Vagina (tissue), 2 donors: ENCODE measurements at regions not wholly inside any gene's neighbourhood (a gene's known extent, or its start where the extent isn't known, plus 50 kb on each side); places are given as distances from the start of the nearest gene placed in this dataset.
"Not testable (repeated sequence)": the region's sequence is repeated elsewhere in the genome, so short reads cannot be mapped to it uniquely, and the experiment has no call there.

ENCODE experiments used
- DNase-seq, 2 donors: peaks; one replicate each; pipeline ENCODE4 v3.0.0-alpha.2; 2017; ENCODE audit errors: extremely low spot score in 2 of 2
- H3K27ac ChIP-seq: fragments of 200-600 bp; sonication (generic); one replicate; pipeline ENCODE4 v1.5.1; 2019
- H3K27me3 ChIP-seq: fragments of 200-600 bp; sonication (generic); one replicate; pipeline ENCODE4 v1.5.1; 2019
- H3K36me3 ChIP-seq, 2 donors: fragments of 200-600 bp; sonication (generic); one replicate each; pipeline ENCODE4 v1.5.1; 2017 to 2019
- H3K4me1 ChIP-seq: fragments of 200-600 bp; sonication (generic); one replicate; pipeline ENCODE4 v1.5.1; 2019
- H3K4me3 ChIP-seq, 2 donors: fragments of 200-600 bp; sonication (generic); 1 replicate in 1 of 2; 2 replicates in 1 of 2; pipeline ENCODE4 v1.5.1; 2016 to 2019
- H3K9me3 ChIP-seq: fragments of 200-600 bp; sonication (generic); one replicate; pipeline ENCODE4 v1.5.1; 2019
- CTCF ChIP-seq, 3 experiments: fragments of 450-650 bp in 2 of 3; fragments of 200-600 bp in 1 of 3; sonication (generic) in 1 of 3; IDR thresholded peaks; one replicate each; pipeline ENCODE4 v1.5.1; 2017 to 2019; ENCODE audit warnings: antibody characterized with exemption in 3 of 3, mild to moderate bottlenecking in 2 of 3, moderate library complexity in 2 of 3
- POLR2A ChIP-seq, 2 donors: fragments of 450-650 bp; IDR thresholded peaks; one replicate each; pipeline ENCODE4 v1.6.1; 2017; ENCODE audit warnings: antibody characterized with exemption in 2 of 2, mild to moderate bottlenecking in 2 of 2, moderate library complexity in 2 of 2
- POLR2AphosphoS5 ChIP-seq, 2 donors: sonication (generic); formaldehyde crosslinking; IDR thresholded peaks; one replicate each; pipeline ENCODE4 v1.9.0; 2017; ENCODE audit warnings: antibody characterized with exemption in 2 of 2, mild to moderate bottlenecking in 2 of 2, low read depth in 1 of 2; ENCODE audit not compliant: insufficient read depth in 1 of 2
- intact Hi-C: fragments of 100-400 bp; cut with DNase I; formaldehyde crosslinking; loops from one replicate; pipeline ENCODE4 v1.15.1; 2023

GRCh38 chr12:64552510-64552909 is 57.8 kb upstream of the RASSF3 start:
- H3K4me3 ChIP-seq, H3K9me3 ChIP-seq, H3K4me1 ChIP-seq, H3K27ac ChIP-seq, H3K27me3 ChIP-seq, H3K36me3 ChIP-seq, DNase-seq: not testable (repeated sequence)
- intact Hi-C loops: loop anchor here (10.0 kb wide), 1 partner anchor 52 kb away; no protein-coding TSS in a partner anchor

GRCh38 chr12:64553689-64554088 is 56.6 kb upstream of the RASSF3 start:
- H3K4me1 ChIP-seq, H3K9me3 ChIP-seq, H3K4me3 ChIP-seq, H3K36me3 ChIP-seq, H3K27me3 ChIP-seq, DNase-seq, H3K27ac ChIP-seq: not testable (repeated sequence)
- intact Hi-C loops: loop anchor here (10.0 kb wide), 1 partner anchor 51 kb away; no protein-coding TSS in a partner anchor

- DNase-seq: no peak
- no peaks in the 10 kb centered on the region for H3K27me3 ChIP-seq
- intact Hi-C loops: loop anchor here (10.0 kb wide), 1 partner anchor 49 kb away; no protein-coding TSS in a partner anchor
- no peaks in the 10 kb centered on the region for H3K36me3 ChIP-seq
- H3K4me3 ChIP-seq: no peak overlapping the region
- H3K4me1 ChIP-seq: no peaks in the 10 kb centered on the region
- TF ChIP-seq POLR2AphosphoS5 (IDR thresholded peaks at IDR 0.05; ENCODE audit: insufficient read depth in 1 of 2, low read depth in 1 of 2): no peak
- TF ChIP-seq POLR2A (IDR thresholded peaks at IDR 0.05): no peak
- no peak for TF ChIP-seq CTCF (IDR thresholded peaks at IDR 0.05)
- H3K9me3 ChIP-seq: no peaks in the 10 kb centered on the region
- no peak overlapping the region for H3K27ac ChIP-seq
Measured at GRCh38 chr12:64556231-64556630, 54.1 kb upstream of the RASSF3 start.

GRCh38 chr12:64558754-64559153 is 51.5 kb upstream of the RASSF3 start:
- Histone ChIP-seq H3K27me3 (no peaks in the 10 kb centered on the region), H3K9me3 (no peaks in the 10 kb centered on the region), H3K4me1 (no peaks in the 10 kb centered on the region), H3K4me3 (no peak overlapping the region), H3K36me3 (no peaks in the 10 kb centered on the region), H3K27ac (no peak overlapping the region)
- intact Hi-C loops: loop anchor here (10.0 kb wide), 1 partner anchor 46 kb away; no protein-coding TSS in a partner anchor
- no peak for TF ChIP-seq POLR2AphosphoS5 (IDR thresholded peaks at IDR 0.05; ENCODE audit: insufficient read depth in 1 of 2, low read depth in 1 of 2)
- no peak for TF ChIP-seq POLR2A (IDR thresholded peaks at IDR 0.05)
- no peak for TF ChIP-seq CTCF (IDR thresholded peaks at IDR 0.05)
- DNase-seq: no peak

- Histone ChIP-seq H3K27ac (no peak overlapping the region), H3K36me3 (no peaks in the 10 kb centered on the region), H3K9me3 (no peaks in the 10 kb centered on the region), H3K4me3 (no peak overlapping the region), H3K27me3 (no peaks in the 10 kb centered on the region), H3K4me1 (no peaks in the 10 kb centered on the region)
- intact Hi-C loops: loop anchor here (5.0 kb wide), 1 partner anchor 122 kb away; no protein-coding TSS in a partner anchor
- DNase-seq: no peak
- no peak for TF ChIP-seq POLR2AphosphoS5 (IDR thresholded peaks at IDR 0.05; ENCODE audit: insufficient read depth in 1 of 2, low read depth in 1 of 2)
- TF ChIP-seq POLR2A (IDR thresholded peaks at IDR 0.05): no peak
- no peak for TF ChIP-seq CTCF (IDR thresholded peaks at IDR 0.05)
Measured at GRCh38 chr12:64560396-64561301, 49.6 kb upstream of the RASSF3 start.
